Activated CD4-positive, alpha-beta T cell treated with anti-CD3 and anti-CD28 coated beads, Interleukin-2, amount 50 U/mL, for 48 hours (primary cell): ENCODE measurements at regions not wholly inside any gene's neighbourhood (a gene's known extent, or its start where the extent isn't known, plus 50 kb on each side); places are given as distances from the start of the nearest gene placed in this dataset.
A peak's percentile ranks its signal among the peaks of the same experiment; 100 is the strongest.
"Not testable (repeated sequence)": the region's sequence is repeated elsewhere in the genome, so short reads cannot be mapped to it uniquely, and the experiment has no call there.

Experiments
- DNase-seq, 2 experiments: peaks; one replicate each; pipeline ENCODE4 v3.0.0-alpha.2; 2020

DNA sequence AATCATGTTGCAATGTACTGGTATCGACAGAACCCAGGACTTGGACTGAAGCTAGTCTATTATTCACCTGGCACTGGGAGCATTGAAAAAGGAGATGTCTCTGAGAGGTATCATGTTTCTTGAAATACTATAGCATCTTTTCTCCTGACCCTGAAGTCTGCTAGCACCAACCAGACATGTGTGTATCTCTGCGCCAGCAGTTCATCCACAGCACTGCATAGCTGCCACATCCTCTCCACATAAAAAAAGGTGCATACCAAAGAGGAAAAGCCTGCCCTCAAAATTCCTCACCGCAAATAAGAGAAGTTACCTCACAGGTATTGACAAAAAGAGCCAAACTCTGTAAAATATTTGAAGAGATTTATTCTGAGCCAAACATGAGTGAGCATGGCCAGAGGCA is 99.5 kb upstream of the PRSS3 start:
- DNase-seq = no peak

DNA sequence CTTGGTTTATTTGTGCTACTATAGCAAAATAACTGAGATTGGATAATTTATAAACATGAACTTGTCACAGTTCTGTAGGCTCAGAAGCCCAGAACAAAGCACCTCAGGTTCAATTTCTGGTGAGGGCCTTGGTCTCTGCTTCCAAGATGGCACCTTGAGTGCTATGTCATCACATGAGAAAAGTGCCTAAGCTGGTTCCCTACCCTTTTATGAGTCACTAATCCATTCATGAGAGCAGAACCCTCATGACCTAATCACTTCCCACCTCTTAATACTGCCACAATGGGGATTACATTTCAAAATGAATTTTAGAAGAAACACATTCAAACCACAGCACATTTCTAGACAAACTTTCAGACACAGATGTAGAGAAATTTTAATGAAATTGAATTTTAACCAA is 98.2 kb upstream of the PRSS3 start:
- no peak for DNase-seq

DNA sequence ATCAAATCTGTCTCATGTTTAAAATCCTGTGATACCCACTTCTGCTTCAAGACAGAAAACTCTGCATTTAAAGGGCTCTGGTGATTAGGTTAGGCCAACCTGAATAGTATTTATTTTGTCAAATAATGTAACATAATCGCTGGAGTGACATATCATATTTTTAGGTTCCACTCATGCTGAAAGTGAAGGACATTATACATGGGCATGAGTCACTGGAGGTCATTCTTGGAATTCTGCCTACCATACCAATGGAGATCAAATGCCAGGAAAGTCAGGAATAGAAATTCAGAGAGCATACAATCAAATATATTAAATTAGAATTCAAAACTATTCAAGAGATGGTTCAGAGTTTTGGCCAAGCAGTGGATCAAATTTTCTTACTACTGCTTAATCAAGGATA is 97.1 kb upstream of the PRSS3 start:
- no peak for DNase-seq

GRCh38 chr9:33700940-33701339 is 94.4 kb upstream of the PRSS3 start:
- not testable (repeated sequence) for DNase-seq

- no peak for DNase-seq
Measured at GRCh38 chr9:33703430-33704102, 91.8 kb upstream of the PRSS3 start.

GRCh38 chr9:33705440-33705839 is 89.9 kb upstream of the PRSS3 start:
- DNase-seq = not testable (repeated sequence)

GRCh38 chr9:33708441-33708840 is 86.9 kb upstream of the PRSS3 start:
- DNase-seq = no peak

- DNase-seq = no peak
Measured at GRCh38 chr9:33709269-33709668, 86.1 kb upstream of the PRSS3 start.

GRCh38 chr9:33711418-33711817 is 83.9 kb upstream of the PRSS3 start:
- DNase-seq = not testable (repeated sequence)

DNA sequence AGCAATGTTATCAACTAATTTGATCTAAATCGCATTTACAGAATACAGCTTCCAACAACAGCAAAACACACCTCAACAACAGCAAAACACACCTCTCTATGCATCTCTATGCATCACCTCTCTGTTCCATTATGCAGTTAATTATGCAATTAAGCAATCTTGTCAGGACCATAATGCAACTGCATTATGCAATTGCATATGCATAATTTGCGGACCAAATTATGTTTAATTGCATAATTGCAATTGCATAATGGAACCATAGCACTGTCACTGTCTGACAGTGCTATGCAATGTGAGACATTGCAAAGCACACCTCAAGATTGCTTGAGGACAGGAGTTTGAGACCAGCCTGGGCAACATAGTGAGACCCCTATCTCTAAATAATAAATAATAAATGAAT is 80.4 kb upstream of the PRSS3 start:
- no peak for DNase-seq

DNA sequence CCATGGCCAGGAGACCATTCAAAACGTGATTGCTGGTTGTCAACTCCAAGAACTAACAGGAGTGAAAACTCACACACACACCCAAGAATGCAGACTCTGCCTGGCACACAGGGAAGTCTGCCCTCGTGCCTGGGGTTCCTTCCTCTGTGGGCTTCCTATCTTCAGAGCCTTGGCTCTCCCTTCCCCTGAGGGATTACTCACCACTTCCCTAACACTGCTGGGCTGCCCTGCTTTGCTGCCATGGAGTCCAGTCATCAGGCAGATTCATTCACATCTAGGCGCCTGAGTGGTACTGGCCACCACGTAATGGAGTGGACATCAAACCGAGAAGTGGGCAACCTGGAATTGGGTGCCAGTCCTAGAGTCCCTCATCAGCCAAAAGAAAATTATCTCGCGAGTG is 76.4 kb upstream of the PRSS3 start:
- DNase-seq = no peak

DNA sequence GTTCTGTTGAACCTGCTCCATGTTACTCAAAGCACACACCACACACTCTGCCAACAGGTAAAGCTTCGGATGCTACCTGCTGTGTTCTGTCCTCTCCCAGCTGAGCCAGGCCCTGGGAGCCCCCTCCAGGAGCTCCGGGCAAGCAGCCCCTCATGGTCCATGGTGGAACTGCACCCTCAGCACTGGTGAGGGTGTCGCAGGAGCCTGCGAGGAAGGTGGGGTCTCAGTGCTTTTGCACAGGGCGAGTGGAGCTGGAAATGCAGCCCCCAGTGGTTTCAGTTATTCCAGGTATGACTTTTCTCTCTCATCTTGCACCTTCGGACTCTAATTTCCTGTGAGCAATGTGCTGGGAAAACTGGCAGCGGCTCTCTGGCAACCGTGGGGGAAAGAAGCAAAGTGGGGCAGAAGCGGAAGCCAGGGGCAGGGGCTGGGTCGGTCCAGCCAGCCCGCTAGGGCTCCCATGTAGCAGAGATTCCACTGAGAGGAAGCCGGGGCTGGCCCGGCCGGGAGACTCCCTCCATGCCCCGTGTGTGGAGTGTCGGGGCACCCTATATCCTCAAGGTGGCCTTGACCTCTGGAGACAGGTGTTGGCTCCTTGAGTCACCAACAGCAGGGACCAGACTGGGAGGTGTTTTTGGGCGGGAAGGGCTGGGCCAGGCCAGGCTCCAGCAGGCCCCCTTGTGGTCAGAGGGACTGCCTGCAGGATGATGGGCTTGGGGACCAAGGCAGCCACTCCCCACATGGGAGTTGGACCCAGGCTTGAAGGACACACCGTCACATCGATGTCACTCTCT is 75.6 kb upstream of the PRSS3 start:
- DNase-seq = peak; percentile 52 to 59

DNA sequence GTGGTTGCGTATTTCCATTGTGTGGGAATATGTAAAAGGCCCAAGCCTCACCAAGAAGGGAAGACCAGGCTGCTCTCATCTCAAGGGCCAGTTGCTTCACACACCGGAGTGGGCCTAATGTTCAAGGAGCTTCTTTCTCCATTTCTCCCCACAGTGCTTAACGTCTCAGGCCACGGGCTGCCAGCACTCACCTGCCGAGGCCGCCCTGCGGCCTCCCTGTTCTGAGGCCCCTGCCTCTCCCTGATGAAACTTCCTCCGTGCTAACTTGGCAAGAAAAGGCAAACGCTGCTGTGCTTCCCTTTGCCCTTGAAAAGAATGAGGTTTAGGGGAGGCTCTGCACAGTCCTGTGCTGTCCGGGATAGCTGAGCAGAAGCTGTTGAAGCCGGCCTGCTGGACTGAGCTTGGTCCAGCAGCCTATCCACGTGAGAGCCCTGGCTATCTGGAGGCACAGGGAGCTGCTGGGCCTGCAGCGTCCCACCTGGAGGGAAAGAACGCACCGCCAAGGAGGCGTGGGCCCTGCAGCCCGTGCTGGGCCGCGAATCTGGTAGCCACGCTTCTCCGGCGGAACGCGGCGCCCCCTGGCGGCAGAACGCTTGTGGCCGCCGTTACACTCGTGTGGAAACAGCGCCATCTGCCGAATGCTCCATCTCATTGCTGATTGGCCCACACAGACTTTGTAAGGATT is 73.5 kb upstream of the PRSS3 start:
- peak; percentile 88 to 91 for DNase-seq

DNA sequence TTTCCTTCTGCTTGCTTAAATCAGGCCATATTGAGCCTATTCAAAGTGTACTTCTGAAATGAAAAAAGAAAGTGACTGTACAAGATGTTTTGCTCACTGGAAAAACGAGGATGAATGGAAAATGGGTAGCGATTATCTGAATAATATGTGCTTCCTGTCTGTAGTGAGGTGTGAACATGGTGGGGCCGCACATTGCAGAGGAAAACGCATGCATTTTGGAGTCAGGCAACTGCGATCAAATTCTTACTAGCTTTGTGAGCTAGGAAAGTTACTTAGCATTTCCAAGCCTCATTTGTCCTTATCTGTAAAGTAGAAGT is 73.0 kb upstream of the PRSS3 start:
- no peak for DNase-seq

GRCh38 chr9:33728613-33729012 is 66.7 kb upstream of the PRSS3 start:
- DNase-seq = no peak

DNA sequence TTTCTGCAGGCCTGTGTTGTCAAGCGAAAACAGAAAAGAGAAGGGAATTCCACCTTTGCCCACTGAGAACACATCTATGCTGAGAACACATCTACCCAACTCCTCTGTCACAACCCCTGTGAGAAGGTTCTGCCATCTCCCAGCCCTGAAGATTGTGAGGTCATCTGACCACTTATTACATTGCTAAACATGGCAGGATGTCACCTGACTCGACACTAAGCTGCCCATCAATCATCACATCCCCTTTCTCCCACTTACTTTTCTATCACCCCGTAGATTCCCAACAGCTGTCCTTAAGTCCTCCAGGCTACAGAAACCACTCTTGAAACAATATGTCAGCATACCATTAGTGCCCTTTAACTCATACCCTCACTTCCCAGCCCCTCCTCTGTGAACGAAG is 64.2 kb upstream of the PRSS3 start:
- DNase-seq = no peak

DNA sequence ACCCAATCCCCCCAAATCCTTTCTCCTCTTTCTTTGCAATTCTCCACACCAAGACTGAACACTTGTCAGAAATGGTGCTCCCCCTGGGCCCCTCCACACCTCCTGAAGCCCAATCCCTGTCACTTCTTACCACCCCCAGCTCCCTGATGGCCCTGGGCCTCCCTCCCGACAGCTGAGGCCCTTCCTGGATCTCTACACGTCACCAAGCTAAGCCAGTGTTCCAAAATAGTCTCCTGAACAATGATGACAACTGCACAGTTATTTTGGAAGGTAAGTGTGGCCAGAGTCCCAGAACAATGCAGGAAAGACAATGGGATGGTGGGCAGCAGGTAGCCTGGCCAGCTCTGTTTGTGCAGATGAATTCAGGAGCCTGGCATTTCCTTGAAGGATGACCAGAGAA is 63.7 kb upstream of the PRSS3 start:
- no peak for DNase-seq

DNA sequence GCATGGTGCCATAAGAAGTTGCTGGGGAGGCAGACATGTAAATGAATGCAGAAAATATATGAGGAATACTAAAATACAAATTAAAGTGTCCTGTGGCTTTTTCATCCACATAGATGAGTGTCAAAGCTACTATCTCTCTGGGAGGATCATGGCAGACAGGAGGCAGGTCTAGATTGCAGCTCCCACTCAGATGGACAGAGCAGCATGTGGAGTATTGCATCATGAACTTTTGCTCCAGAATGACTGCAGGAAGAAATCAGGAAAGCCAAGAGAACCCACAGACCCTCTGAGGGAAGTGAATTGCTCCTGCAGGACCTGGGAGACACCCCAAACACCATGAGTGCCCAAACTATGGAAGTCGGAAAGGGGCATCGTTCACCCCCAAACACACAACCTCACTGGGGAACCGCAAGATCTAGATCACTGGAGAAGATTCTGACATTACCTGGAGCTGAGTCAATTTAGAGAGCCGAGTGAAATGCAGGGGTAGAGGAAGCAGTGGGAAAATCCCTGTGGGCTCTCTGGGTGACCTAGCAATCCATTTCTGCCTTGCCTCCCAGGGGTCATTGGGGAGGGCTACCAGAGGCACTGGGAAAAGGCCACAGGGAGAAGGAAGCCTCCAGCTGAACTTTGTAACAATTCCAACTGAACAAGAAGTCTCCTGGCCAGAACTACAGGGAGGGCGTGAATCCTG is 61.0 kb upstream of the PRSS3 start:
- DNase-seq = not testable (repeated sequence)

DNA sequence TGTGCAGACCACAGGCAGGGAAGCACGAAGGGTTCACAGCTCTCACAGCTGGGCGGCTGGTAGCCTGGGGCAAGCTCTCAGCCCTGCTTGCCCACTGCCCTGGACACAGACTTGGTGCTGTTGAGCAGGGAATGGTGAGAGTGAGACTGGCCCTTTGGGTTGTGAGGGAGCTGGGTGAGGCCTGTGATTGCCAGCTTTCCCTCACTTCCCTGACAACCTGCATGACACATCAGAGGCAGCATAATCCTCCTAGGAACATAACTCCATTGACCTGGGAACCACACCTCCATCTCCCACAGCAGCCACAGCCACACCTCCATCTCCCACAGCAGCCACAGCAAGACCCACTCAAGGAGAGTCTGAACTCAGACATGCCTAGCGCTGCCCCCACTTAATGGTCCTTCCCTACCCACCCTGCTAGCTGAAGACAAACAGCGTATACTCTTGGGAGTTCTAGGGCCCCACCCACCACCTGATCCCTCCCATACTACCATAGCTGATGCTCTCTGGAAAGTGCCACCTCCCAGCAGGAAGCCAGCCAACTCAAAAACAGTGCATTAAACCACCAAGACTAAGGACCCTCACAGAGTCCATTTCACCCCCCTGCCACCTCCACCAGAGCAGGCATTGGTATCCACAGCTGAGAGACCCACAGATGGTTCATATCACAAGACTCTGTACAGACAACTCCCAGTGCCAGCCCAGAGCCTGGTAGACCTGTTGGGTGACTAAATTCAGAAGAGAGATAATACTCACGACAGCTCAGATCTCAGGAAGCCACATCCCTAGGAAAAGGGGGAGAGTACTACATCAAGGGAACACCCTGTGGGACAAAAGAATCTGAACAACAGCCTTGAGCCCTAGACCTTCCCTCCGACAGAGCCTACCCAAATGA is 60.2 kb upstream of the PRSS3 start:
- not testable (repeated sequence) for DNase-seq

DNA sequence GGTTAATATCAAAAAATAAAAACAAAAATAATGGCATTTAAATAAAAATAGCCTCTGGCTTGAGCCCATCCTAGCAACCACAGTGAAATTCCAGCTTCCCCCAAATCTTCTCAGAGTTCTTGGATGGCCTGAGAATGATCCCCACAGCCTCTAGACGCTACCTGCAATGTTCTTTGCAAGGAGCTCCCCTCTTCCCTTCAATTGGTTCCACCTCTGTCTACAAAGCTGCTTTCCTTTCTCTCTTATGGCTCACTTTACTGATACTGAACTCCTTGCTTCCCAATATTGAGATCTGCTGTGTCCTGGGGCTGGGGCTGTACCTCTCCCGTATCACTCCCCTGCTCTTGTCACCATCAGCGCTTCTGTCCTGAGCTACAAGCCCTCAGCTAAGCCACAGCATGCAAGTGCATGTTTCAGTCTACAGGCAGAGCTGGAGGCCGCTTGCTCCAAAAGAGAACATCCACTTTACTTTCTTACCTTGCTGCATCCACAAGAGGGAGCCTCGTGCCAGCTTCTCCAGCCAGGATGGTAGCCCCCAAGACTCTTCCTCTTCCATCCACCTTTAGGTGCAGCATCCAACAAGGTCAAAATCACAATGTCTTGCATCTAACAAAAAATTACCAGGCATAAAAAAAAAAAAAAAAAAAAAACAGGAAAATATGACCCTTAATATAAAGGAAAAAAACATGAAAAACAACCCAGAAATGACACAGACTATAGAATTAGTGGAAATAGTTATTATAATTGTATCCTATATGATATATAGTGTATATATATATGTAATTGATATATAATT is 57.4 kb upstream of the PRSS3 start:
- no peak for DNase-seq

DNA sequence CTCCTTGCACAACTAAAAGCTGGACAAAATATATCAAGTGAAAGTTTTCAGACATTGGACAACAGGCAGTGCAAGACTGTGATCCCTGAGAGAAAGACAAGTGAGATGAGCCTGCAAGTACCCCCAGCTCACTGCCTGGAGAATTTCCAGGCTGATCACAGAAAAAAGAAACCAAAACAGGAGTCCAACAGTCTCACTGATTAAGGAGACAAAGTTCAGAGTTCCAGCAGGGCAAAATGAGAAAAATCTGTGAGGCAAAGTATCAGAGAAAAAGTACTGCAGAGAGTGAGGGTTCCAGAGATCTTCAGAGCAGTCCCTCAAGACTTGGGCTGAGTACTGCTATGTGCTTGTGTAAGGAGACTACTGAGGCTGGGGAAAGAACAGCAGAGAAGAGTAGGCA is 56.0 kb upstream of the PRSS3 start:
- no peak for DNase-seq

- DNase-seq = no peak
Measured at GRCh38 chr9:33740075-33740474, 55.3 kb upstream of the PRSS3 start.
